Aorta (tissue), 5 donors: ENCODE measurements at regions not wholly inside any gene's neighbourhood (a gene's known extent, or its start where the extent isn't known, plus 50 kb on each side); places are given as distances from the start of the nearest gene placed in this dataset.
A peak's percentile ranks its signal among the peaks of the same experiment; 100 is the strongest.

Source experiments
- ATAC-seq: fragments of 200-7000 bp; cut with Tn5 transposase; one replicate; pipeline ENCODE4 v1.9.1; 2022; ENCODE audit warnings: moderate library complexity; ENCODE audit not compliant: low FRiP score
- DNase-seq, 2 donors: peaks; one replicate each; pipeline ENCODE4 v3.0.0-alpha.2; 2020
- H3K27ac ChIP-seq, 2 donors: one replicate each; pipeline ENCODE4 v1.5.1; 2013; ENCODE audit warnings: low read length in 2 of 2, mild to moderate bottlenecking in 2 of 2, moderate library complexity in 2 of 2, control low read depth in 1 of 2, inconsistent platforms in 1 of 2, low read depth in 1 of 2
- H3K27me3 ChIP-seq, 2 donors: one replicate each; pipeline ENCODE4 v1.6.1; 2013; ENCODE audit warnings: control low read depth in 1 of 2, low read length in 1 of 2, mild to moderate bottlenecking in 1 of 2, moderate library complexity in 1 of 2; ENCODE audit not compliant: insufficient read depth in 2 of 2, control insufficient read depth in 1 of 2
- H3K36me3 ChIP-seq, 2 donors: one replicate each; pipeline ENCODE4 v1.6.1; 2013; ENCODE audit warnings: control low read depth in 1 of 2, low read length in 1 of 2, mild to moderate bottlenecking in 1 of 2; ENCODE audit not compliant: insufficient read depth in 2 of 2, control insufficient read depth in 1 of 2
- H3K4me1 ChIP-seq, 2 donors: one replicate each; pipeline ENCODE4 v1.6.1; 2013; ENCODE audit warnings: low read length in 2 of 2, control low read depth in 1 of 2, mild to moderate bottlenecking in 1 of 2, moderate library complexity in 1 of 2; ENCODE audit not compliant: insufficient read depth in 2 of 2, control insufficient read depth in 1 of 2
- H3K4me3 ChIP-seq, 2 donors: one replicate each; pipeline ENCODE4 v1.5.1; 2013; ENCODE audit warnings: low read length in 2 of 2, control low read depth in 1 of 2, mild to moderate bottlenecking in 1 of 2
- H3K9me3 ChIP-seq: one replicate; pipeline ENCODE4 v1.6.1; 2013; ENCODE audit warnings: mild to moderate bottlenecking, low read length; ENCODE audit not compliant: control insufficient read depth
- WGBS, 2 donors: extraction: QIAGEN DNeasy Blood & Tissue Kit; methylation state at CpG; one replicate each; pipeline ENCODE4 v1.1.7; 2013; 5-methylcytosine and 5-hydroxymethylcytosine counted together
- intact Hi-C, 2 donors: fragments of 100-400 bp; cut with DNase I; formaldehyde crosslinking; loops; one replicate each; pipeline versions ENCODE4 v1.14.2 to v1.15.0; 2022
- donor health status: healthy with polysubstance abuse.
- donor health status: Bipolar disorder and iron deficiency.
- donor health status: DM: no; HTN: no; CAD: no.
- donor health status: DM: no; HTN: no; CAD: no.
- donor health status: DM: yes; HTN: yes; CAD: no.

DNA sequence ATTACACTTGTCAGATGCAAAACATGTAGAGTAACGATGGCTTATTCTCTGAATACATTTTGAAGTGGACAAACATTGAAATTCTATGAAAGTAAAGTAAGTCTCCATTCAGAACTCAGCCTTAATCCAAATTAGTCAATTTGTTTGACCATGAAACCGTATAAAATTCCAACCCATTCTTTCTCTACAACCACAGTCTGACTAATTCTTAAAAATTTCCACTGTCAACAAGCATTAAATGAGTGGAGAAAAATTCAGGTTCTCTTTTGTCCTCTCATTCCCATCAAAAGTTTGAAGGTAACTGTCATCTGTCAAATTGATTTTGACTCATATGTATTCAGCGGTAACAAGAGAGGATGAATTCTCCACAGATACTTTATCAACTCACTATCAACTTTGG is 1031.5 kb downstream of the SORCS1 start:
- H3K27ac ChIP-seq, result no peak overlapping the region
- no peak overlapping the region for H3K4me3 ChIP-seq
- no peaks in the 10 kb centered on the region for H3K27me3 ChIP-seq
- intact Hi-C loops, result no loop called here
- ATAC-seq (no peak), DNase-seq (no peak)
- H3K4me1 ChIP-seq, result no peaks in the 10 kb centered on the region
- no peaks in the 10 kb centered on the region for H3K9me3 ChIP-seq
- no peaks in the 10 kb centered on the region for H3K36me3 ChIP-seq
- WGBS, 2 donors, result 63 to 64% methylated on average over 3 of the region's 3 CpGs

- WGBS, 2 donors, result 90 to 93% methylated on average over 8 of the region's 8 CpGs
- no peak for ATAC-seq
- peak in 1 of 2 donors; percentile 55 for DNase-seq
- H3K4me3 ChIP-seq, result no peak overlapping the region
- H3K27me3 ChIP-seq, result no peaks in the 10 kb centered on the region
- H3K4me1 ChIP-seq, result no peaks in the 10 kb centered on the region
- no peak overlapping the region for H3K27ac ChIP-seq
- no peaks in the 10 kb centered on the region for H3K36me3 ChIP-seq
- no peaks in the 10 kb centered on the region for H3K9me3 ChIP-seq
- intact Hi-C loops, result no loop called here
Observed at GRCh38 chr10:106114656-106115186, 1049.8 kb downstream of the SORCS1 start.

GRCh38 chr10:106111246-106111645 is 1053.3 kb downstream of the SORCS1 start:
- H3K4me1 ChIP-seq, result no peaks in the 10 kb centered on the region
- H3K4me3 ChIP-seq, result no peak overlapping the region
- no peak for ATAC-seq
- intact Hi-C loops, result no loop called here
- WGBS, 2 donors, result 37 to 63% methylated on average over 1 of the region's 1 CpG
- no peaks in the 10 kb centered on the region for H3K36me3 ChIP-seq
- DNase-seq, result no peak
- no peaks in the 10 kb centered on the region for H3K9me3 ChIP-seq
- H3K27ac ChIP-seq, result no peak overlapping the region
- H3K27me3 ChIP-seq, result no peaks in the 10 kb centered on the region

- no peak overlapping the region for H3K4me3 ChIP-seq
- no peaks in the 10 kb centered on the region for H3K4me1 ChIP-seq
- ATAC-seq, result no peak
Observed at GRCh38 chr10:106107706-106108105, 1056.8 kb downstream of the SORCS1 start.

DNA sequence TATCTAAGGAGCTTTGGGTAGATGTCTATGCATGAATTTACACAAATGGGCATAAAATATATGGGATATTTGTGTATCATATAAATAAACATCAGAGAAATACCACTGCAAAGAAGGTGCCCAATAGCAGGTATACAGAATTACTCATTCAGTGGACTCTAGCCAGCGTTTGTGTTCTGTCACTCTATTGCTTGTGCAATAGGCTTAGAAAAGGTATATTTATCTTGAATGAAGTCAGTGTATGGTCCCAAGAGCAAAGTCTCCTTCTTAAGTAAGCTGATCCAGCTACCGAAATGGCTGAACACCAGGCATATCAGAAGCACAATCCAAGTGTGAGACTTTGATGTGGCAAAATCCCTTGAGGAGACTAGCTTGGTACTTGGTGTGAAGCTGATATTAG is 1058.4 kb downstream of the SORCS1 start:
- Histone ChIP-seq H3K27ac (no peak overlapping the region), H3K4me1 (no peaks in the 10 kb centered on the region), H3K9me3 (peaks cover 1% of the 10 kb centered on the region), H3K36me3 (no peaks in the 10 kb centered on the region), H3K27me3 (no peaks in the 10 kb centered on the region), H3K4me3 (no peak overlapping the region)
- ATAC-seq (no peak), DNase-seq (no peak)
- intact Hi-C loops, result no loop called here
- WGBS, 2 donors, result 65 to 70% methylated on average over 2 of the region's 2 CpGs

More at GRCh38 chr10:106107706-106108105, 1056.8 kb downstream of the SORCS1 start:
- intact Hi-C loops, result no loop called here
- Histone ChIP-seq H3K27ac (no peak overlapping the region), H3K27me3 (no peaks in the 10 kb centered on the region), H3K36me3 (no peaks in the 10 kb centered on the region), H3K9me3 (no peaks in the 10 kb centered on the region)
- DNase-seq, result no peak

DNA sequence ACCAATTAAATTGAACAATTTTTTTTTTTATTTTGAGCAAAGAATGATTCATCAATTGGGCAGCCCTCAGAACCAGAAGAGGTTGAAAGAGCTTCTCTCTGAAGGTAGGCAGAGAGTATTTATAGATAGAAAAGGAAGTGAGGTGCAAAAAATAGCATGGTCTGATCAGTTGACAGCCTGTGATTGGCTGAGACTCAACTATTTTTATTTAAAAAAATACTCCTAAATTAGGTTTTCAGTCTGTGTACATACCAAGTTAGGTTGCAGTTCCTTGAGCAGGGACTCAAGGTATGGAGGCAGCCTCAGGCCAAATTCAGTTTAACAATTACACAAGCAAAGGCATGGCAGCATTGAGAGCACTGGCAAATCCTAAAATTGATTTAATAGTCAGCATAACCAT is 1074.7 kb downstream of the SORCS1 start:
- H3K4me3 ChIP-seq, result no peak overlapping the region
- no peaks in the 10 kb centered on the region for H3K4me1 ChIP-seq
- H3K27ac ChIP-seq, result no peak overlapping the region
- intact Hi-C loops, result no loop called here
- ATAC-seq (no peak), DNase-seq (no peak)
- no peaks in the 10 kb centered on the region for H3K27me3 ChIP-seq
- no peaks in the 10 kb centered on the region for H3K9me3 ChIP-seq
- H3K36me3 ChIP-seq, result no peaks in the 10 kb centered on the region

- Histone ChIP-seq H3K27me3 (no peaks in the 10 kb centered on the region), H3K27ac (no peak overlapping the region), H3K4me3 (no peak overlapping the region), H3K36me3 (no peaks in the 10 kb centered on the region), H3K4me1 (no peaks in the 10 kb centered on the region), H3K9me3 (no peaks in the 10 kb centered on the region)
- 96 to 100% methylated on average over 1 of the region's 1 CpG for WGBS, 2 donors
- ATAC-seq (no peak), DNase-seq (no peak)
- intact Hi-C loops, result no loop called here
Observed at GRCh38 chr10:106086391-106086790, 1078.1 kb downstream of the SORCS1 start.

GRCh38 chr10:106083572-106083971 is 1080.9 kb downstream of the SORCS1 start:
- intact Hi-C loops, result no loop called here
- Histone ChIP-seq H3K36me3 (no peaks in the 10 kb centered on the region), H3K4me3 (no peak overlapping the region), H3K27me3 (no peaks in the 10 kb centered on the region), H3K9me3 (no peaks in the 10 kb centered on the region), H3K27ac (no peak overlapping the region), H3K4me1 (no peaks in the 10 kb centered on the region)
- 60 to 63% methylated on average over 2 of the region's 2 CpGs for WGBS, 2 donors
- ATAC-seq (no peak), DNase-seq (no peak)

DNA sequence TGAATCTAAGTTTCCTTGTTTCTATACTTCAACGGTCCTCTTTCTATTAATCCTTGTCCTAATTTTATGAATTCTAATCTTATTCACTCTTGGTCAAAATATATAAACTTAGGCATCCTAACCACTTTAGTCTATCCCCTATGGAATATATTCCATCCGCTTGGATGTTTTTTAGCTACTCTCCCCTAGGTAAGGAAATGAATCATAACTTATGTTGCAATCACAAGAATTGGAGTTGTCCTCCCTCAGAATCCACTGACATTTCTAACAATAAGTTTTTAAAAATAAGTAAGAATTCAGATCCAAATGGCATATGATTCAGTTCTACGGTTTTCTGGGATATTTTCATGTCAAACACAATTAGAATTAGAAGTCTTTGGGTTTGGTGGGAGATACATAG is 1081.6 kb downstream of the SORCS1 start:
- DNase-seq, result no peak
- Histone ChIP-seq H3K27ac (no peak overlapping the region), H3K9me3 (no peaks in the 10 kb centered on the region), H3K36me3 (no peaks in the 10 kb centered on the region), H3K4me3 (no peak overlapping the region), H3K27me3 (no peaks in the 10 kb centered on the region), H3K4me1 (no peaks in the 10 kb centered on the region)
- ATAC-seq, result no peak
- WGBS, 2 donors, result 73 to 77% methylated on average over 3 of the region's 3 CpGs
- intact Hi-C loops, result no loop called here
